ENCODE measurements at regions not wholly inside any gene's neighbourhood (a gene's known extent, or its start where the extent isn't known, plus 50 kb on each side); places are given as distances from the start of the nearest gene placed in this dataset.

DNA sequence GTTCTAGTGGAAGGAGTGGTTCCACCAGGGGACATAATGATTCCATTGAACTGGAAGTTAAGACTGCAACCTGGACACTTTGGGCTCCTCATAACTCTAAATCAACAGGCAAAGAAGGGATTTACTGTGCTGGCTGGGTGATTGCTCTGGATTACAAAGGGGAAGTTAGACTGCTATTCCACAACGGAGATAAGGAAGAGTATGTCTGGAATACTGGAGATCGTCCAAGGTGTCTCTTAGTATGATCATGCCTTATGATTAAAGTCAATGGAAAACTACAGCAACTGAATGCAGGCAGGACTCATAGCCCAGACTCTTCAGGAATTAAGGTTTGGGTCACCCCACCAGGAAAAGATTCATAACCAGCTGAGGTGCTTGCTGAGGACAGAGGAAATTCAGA lies 310.6 kb upstream of the MGMT start:
- DNase-seq (ENCODE audit: low read depth, low spot score) (no peak), FAIRE-seq (no peak)
- no peak overlapping the region for H3K27ac ChIP-seq (ENCODE audit: insufficient read depth, low read depth, low read length)
- BruUV-seq (replicated peaks) = no TSS peak
- no peaks in the 10 kb centered on the region for H3K36me3 ChIP-seq (ENCODE audit: control insufficient read depth in 2 of 2, extremely low read depth in 1 of 2, insufficient read depth in 2 of 2, low read length in 2 of 2)
- no peaks in the 10 kb centered on the region for H3K4me1 ChIP-seq (ENCODE audit: control insufficient read depth, extremely low read depth, insufficient read depth, low read length)
- dilution Hi-C loops (cut with MboI; ENCODE audit: extremely low pct_ligation_motif_present, low sequenced_read_pairs) (no loop called here), intact Hi-C loops (cut with micrococcal nuclease) (no loop called here)
- ChIA-PET CTCF (no interaction called here), POLR2A (no interaction called here)
- H3K79me2 ChIP-seq (ENCODE audit: control insufficient read depth, insufficient read depth, low read length) = no peaks in the 10 kb centered on the region
- no peaks in the 10 kb centered on the region for H3K9me3 ChIP-seq (replicated peaks; ENCODE audit: control insufficient read depth, insufficient read depth, low read length)
- no peak overlapping the region for H3K4me3 ChIP-seq (replicated peaks in 1 of 3; ENCODE audit: insufficient read depth in 1 of 3, low read depth in 1 of 3, low read length in 3 of 3)
- no peaks in the 10 kb centered on the region for H4K20me1 ChIP-seq (replicated peaks; ENCODE audit: control insufficient read depth, extremely low read depth, insufficient read depth, low read length)
- no peak overlapping the region for H3K9ac ChIP-seq (replicated peaks; ENCODE audit: extremely low read depth, insufficient read depth, low read length)
- no peaks in the 10 kb centered on the region for H3K9me1 ChIP-seq (replicated peaks; ENCODE audit: control insufficient read depth, extremely low read depth, insufficient read depth, low read length)
- no peaks in the 10 kb centered on the region for H3K27me3 ChIP-seq (ENCODE audit: control insufficient read depth in 2 of 2, insufficient read depth in 2 of 2, low read length in 2 of 2)
- no peak overlapping the region for H3K4me2 ChIP-seq (ENCODE audit: insufficient read depth, low read length)
- H2AFZ ChIP-seq (ENCODE audit: low read depth, low read length) = no peak overlapping the region
- TF ChIP-seq GATA2 (IDR thresholded peaks at IDR 0.05; ENCODE audit: insufficient read depth, insufficient read length, low read depth, low read length) = no peak
- no peak for TF ChIP-seq POLR2A (IDR thresholded peaks at IDR 0.05; ENCODE audit: low read depth, low read length)
- TF ChIP-seq FOS (IDR thresholded peaks at IDR 0.05; ENCODE audit: borderline replicate concordance, insufficient read depth, low read length) = no peak
- no peak for TF ChIP-seq EZH2 (IDR thresholded peaks at IDR 0.05; ENCODE audit: borderline replicate concordance, low read depth, low read length, severe bottlenecking)
- TF ChIP-seq MYC (IDR thresholded peaks at IDR 0.05; ENCODE audit: low read depth, low read length) = no peak
- TF ChIP-seq, protein P1, sequence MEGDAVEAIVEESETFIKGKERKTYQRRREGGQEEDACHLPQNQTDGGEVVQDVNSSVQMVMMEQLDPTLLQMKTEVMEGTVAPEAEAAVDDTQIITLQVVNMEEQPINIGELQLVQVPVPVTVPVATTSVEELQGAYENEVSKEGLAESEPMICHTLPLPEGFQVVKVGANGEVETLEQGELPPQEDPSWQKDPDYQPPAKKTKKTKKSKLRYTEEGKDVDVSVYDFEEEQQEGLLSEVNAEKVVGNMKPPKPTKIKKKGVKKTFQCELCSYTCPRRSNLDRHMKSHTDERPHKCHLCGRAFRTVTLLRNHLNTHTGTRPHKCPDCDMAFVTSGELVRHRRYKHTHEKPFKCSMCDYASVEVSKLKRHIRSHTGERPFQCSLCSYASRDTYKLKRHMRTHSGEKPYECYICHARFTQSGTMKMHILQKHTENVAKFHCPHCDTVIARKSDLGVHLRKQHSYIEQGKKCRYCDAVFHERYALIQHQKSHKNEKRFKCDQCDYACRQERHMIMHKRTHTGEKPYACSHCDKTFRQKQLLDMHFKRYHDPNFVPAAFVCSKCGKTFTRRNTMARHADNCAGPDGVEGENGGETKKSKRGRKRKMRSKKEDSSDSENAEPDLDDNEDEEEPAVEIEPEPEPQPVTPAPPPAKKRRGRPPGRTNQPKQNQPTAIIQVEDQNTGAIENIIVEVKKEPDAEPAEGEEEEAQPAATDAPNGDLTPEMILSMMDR (IDR thresholded peaks at IDR 0.05; ENCODE audit: extremely low read depth in 1 of 2, insufficient read depth in 1 of 2, low read depth in 1 of 2, low read length in 2 of 2) = no peak
- no peak for TF ChIP-seq POLR2AphosphoS5 (IDR thresholded peaks at IDR 0.05; ENCODE audit: insufficient read depth, low read depth, low read length)
- no peak for TF ChIP-seq JUN (IDR thresholded peaks at IDR 0.05; ENCODE audit: borderline replicate concordance, insufficient read depth, insufficient read length, low read depth)
- TF ChIP-seq, protein P2, sequence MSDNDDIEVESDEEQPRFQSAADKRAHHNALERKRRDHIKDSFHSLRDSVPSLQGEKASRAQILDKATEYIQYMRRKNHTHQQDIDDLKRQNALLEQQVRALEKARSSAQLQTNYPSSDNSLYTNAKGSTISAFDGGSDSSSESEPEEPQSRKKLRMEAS (IDR thresholded peaks at IDR 0.05; ENCODE audit: insufficient read depth, insufficient read length) = no peak
